Epithelial cell of esophagus (primary cell): ENCODE measurements at regions not wholly inside any gene's neighbourhood (a gene's known extent, or its start where the extent isn't known, plus 50 kb on each side); places are given as distances from the start of the nearest gene placed in this dataset.
"Not testable (repeated sequence)": the region's sequence is repeated elsewhere in the genome, so short reads cannot be mapped to it uniquely, and the experiment has no call there.

Experiments
- DNase-seq: peaks from one replicate; pipeline ENCODE4 v3.0.0; 2010; ENCODE audit warnings: low read depth
- H3K4me3 ChIP-seq: 2 replicates; pipeline ENCODE4 v1.5.1; 2011; ENCODE audit warnings: mild to moderate bottlenecking, low read length, control low read depth
- TF ChIP-seq, protein P1 (sequence below): IDR thresholded peaks from 2 replicates; pipeline ENCODE4 v1.5.1; 2011; ENCODE audit warnings: low read depth, mild to moderate bottlenecking, low read length, control low read depth, inconsistent platforms; ENCODE audit not compliant: insufficient read depth; ENCODE audit errors: missing control alignments

DNA sequence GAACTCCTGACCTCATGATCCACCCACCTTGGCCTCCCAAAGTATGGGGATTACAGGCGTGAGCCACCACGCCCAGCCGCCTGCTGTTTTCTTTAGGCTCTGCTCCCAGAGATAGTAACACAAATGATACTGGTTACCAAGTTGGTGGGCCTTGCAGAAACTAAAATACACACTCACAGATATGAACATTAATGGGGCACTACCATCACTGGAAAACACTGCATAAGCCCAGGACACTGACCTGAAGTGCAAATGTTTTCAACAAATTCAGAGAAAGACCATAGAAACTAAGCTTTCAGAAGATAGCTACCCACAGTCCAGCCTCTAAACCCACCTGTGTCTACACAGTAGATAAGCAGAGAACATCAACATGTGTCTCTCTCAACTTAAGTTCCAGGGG, 180.5 kb downstream of the FCRL5 start:
- TF ChIP-seq, protein P1, sequence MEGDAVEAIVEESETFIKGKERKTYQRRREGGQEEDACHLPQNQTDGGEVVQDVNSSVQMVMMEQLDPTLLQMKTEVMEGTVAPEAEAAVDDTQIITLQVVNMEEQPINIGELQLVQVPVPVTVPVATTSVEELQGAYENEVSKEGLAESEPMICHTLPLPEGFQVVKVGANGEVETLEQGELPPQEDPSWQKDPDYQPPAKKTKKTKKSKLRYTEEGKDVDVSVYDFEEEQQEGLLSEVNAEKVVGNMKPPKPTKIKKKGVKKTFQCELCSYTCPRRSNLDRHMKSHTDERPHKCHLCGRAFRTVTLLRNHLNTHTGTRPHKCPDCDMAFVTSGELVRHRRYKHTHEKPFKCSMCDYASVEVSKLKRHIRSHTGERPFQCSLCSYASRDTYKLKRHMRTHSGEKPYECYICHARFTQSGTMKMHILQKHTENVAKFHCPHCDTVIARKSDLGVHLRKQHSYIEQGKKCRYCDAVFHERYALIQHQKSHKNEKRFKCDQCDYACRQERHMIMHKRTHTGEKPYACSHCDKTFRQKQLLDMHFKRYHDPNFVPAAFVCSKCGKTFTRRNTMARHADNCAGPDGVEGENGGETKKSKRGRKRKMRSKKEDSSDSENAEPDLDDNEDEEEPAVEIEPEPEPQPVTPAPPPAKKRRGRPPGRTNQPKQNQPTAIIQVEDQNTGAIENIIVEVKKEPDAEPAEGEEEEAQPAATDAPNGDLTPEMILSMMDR = no peak
- H3K4me3 ChIP-seq = no peak overlapping the region
- no peak for DNase-seq

GRCh38 chr1:157371221-157371620, 181.1 kb downstream of the FCRL5 start:
- H3K4me3 ChIP-seq = no peak overlapping the region
- TF ChIP-seq, protein P1 = no peak
- DNase-seq = no peak

- no peak for DNase-seq
- TF ChIP-seq, protein P1 = no peak
- no peak overlapping the region for H3K4me3 ChIP-seq
Observed at GRCh38 chr1:157370698-157371097, 181.6 kb downstream of the FCRL5 start.

DNA sequence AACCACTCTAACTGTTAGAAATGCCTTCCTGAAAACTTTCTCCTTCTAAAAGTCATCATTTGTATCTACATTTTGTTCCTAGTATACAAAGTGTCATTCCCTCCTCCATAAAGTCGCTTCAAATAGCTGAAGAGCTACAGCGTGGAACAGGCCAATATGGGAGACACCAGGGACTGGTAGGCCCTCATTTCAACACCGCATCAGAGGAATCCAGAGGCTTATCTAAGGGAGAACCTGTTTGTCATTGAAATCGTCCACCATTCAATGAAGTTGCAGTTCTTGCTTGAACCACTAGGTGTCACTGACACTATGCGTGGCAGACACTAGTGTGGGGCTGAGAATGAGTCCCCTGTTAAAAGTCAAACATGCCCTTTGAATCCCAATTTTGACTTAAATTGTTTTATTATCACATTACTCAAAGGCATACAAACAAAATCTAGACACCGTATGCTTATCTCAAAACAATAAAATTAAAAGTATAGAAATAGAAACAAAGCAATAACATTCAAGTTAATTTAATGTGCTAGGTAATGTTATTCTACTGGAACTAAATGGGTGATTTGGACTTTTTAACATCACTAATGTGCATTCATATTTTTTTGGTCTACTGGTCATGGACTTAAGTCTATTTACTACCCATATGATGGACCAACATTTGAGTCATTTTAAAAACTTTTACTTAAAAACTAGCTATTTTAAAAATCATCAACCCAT, 182.3 kb downstream of the FCRL5 start:
- no peak overlapping the region for H3K4me3 ChIP-seq
- TF ChIP-seq, protein P1 = peak; percentile 90
- DNase-seq = peak; percentile 65

- H3K4me3 ChIP-seq, DNase-seq: not testable (repeated sequence)
Observed at GRCh38 chr1:157368941-157369340, 183.4 kb downstream of the FCRL5 start.

- no peak overlapping the region for H3K4me3 ChIP-seq
Observed at GRCh38 chr1:157368363-157368762, 184.0 kb downstream of the FCRL5 start.

GRCh38 chr1:157367870-157368269, 184.4 kb downstream of the FCRL5 start:
- TF ChIP-seq, protein P1 = no peak
- no peak overlapping the region for H3K4me3 ChIP-seq

More at GRCh38 chr1:157368363-157368762, 184.0 kb downstream of the FCRL5 start:
- DNase-seq = no peak
- TF ChIP-seq, protein P1 = no peak

More at GRCh38 chr1:157367870-157368269, 184.4 kb downstream of the FCRL5 start:
- no peak for DNase-seq
